Stomach smooth muscle (tissue), 2 donors: ENCODE measurements at regions not wholly inside any gene's neighbourhood (a gene's known extent, or its start where the extent isn't known, plus 50 kb on each side); places are given as distances from the start of the nearest gene placed in this dataset.

ENCODE experiments used
- H3K27ac ChIP-seq: one replicate; pipeline ENCODE4 v1.7.0; 2013; ENCODE audit warnings: mild to moderate bottlenecking, low read length, inconsistent platforms
- H3K27me3 ChIP-seq, 2 donors: one replicate each; pipeline ENCODE4 v1.7.0; 2013; ENCODE audit warnings: low read length in 2 of 2; ENCODE audit not compliant: insufficient read depth in 2 of 2, control insufficient read depth in 1 of 2
- H3K36me3 ChIP-seq, 2 donors: one replicate each; pipeline ENCODE4 v1.7.0; 2013; ENCODE audit warnings: low read length in 2 of 2; ENCODE audit not compliant: control insufficient read depth in 2 of 2, insufficient read depth in 2 of 2
- H3K4me1 ChIP-seq: one replicate; pipeline ENCODE4 v1.7.0; 2013; ENCODE audit warnings: low read length; ENCODE audit not compliant: control insufficient read depth, insufficient read depth
- H3K4me3 ChIP-seq, 2 donors: one replicate each; pipeline ENCODE4 v1.7.0; 2013; ENCODE audit warnings: low read length in 2 of 2
- H3K9ac ChIP-seq, 2 donors: one replicate each; pipeline ENCODE4 v1.7.0; 2013; ENCODE audit warnings: low read length in 2 of 2, mild to moderate bottlenecking in 1 of 2
- H3K9me3 ChIP-seq, 2 donors: one replicate each; pipeline ENCODE4 v1.7.0; 2013; ENCODE audit warnings: low read length in 2 of 2; ENCODE audit not compliant: control insufficient read depth in 2 of 2
- donor health status: healthy.
- donor health status: Pancreatic carcinoma.

DNA sequence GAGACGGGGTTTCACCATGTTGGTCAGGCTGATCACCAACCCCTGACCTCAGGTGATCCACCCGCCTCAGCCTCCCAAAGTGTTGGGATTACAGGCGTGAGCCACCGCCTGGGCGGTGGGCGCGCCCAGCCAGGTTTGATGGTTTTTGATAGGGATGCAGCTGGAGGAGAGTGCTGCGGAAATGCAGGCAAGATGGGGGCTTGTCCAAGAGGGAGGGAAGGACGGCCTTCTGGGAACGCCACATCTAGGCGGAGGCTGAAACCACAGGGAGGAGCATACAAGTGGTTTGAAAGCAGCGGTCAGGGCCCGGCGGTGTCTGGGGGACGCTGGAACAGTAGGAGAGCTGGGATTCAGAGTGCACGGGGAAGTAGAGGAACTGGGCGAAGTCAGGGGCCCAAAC is 134.6 kb downstream of the VRK1 start:
- Histone ChIP-seq H3K9me3 (no peaks in the 10 kb centered on the region), H3K27me3 (peaks cover 0 to 2% of the 10 kb centered on the region in 2 donors), H3K36me3 (no peaks in the 10 kb centered on the region), H3K9ac (no peak overlapping the region), H3K4me3 (no peak overlapping the region), H3K4me1 (no peaks in the 10 kb centered on the region), H3K27ac (no peak overlapping the region)

- H3K9ac ChIP-seq = no peak overlapping the region
- no peaks in the 10 kb centered on the region for H3K36me3 ChIP-seq
- H3K27ac ChIP-seq = no peak overlapping the region
- H3K4me1 ChIP-seq = no peaks in the 10 kb centered on the region
- H3K27me3 ChIP-seq = peaks cover 0 to 2% of the 10 kb centered on the region in 2 donors
- H3K9me3 ChIP-seq = peaks cover 0 to 2% of the 10 kb centered on the region in 2 donors
- no peak overlapping the region for H3K4me3 ChIP-seq
Measured at GRCh38 chr14:96934638-96935330, 137.6 kb downstream of the VRK1 start.

- no peaks in the 10 kb centered on the region for H3K4me1 ChIP-seq
- H3K36me3 ChIP-seq = no peaks in the 10 kb centered on the region
- H3K9me3 ChIP-seq = peaks cover 0 to 2% of the 10 kb centered on the region in 2 donors
- no peak overlapping the region for H3K4me3 ChIP-seq
- H3K9ac ChIP-seq = no peak overlapping the region
- H3K27me3 ChIP-seq = peaks cover 0 to 2% of the 10 kb centered on the region in 2 donors
- H3K27ac ChIP-seq = no peak overlapping the region
Measured at GRCh38 chr14:96938946-96939345, 141.8 kb downstream of the VRK1 start.

DNA sequence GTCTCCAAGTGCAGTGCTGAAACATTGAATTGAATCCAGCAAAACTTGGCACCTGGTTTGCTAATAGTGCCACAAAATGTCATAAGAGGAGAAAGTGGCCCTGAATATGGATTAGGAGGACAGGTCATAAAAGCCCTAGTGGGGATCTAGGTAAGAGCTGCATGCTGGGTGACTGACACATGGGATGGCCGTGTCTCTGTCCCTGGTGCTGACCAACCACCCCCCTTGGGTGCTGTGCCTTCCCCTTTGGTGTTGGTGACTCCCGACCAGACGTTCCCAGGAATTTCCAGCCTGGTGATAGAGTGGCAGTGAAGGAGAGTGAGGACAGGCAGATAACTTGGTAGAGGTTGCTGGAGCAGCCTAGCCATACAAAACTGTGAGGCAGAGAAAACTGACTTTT is 142.8 kb downstream of the VRK1 start:
- Histone ChIP-seq H3K27ac (no peak overlapping the region), H3K9ac (no peak overlapping the region), H3K4me3 (no peak overlapping the region), H3K4me1 (no peaks in the 10 kb centered on the region), H3K36me3 (no peaks in the 10 kb centered on the region), H3K9me3 (peaks cover 0 to 2% of the 10 kb centered on the region in 2 donors), H3K27me3 (peaks cover 0 to 2% of the 10 kb centered on the region in 2 donors)

DNA sequence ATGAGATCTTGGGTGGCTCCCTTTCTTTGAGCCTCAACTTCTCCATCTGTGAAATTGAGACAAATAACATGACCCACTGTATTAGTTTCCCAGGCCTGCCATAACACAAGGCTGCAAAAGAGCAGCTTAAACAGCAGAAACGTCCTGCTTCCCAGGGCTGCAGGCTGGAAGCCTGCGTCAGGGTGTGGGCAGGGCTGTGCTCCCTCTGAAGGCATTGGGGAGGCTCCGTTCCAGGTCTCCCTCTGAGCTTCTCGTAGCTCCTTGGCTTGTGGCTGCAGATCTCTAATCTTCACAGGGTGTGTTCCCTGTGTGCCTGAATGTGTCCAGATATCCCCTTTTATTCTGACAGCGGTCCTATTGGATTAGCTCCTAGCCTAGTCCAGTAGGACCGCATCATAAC is 147.1 kb downstream of the VRK1 start:
- no peaks in the 10 kb centered on the region for H3K9me3 ChIP-seq
- H3K27ac ChIP-seq = no peak overlapping the region
- no peak overlapping the region for H3K4me3 ChIP-seq
- no peaks in the 10 kb centered on the region for H3K27me3 ChIP-seq
- no peak overlapping the region for H3K9ac ChIP-seq
- H3K36me3 ChIP-seq = no peaks in the 10 kb centered on the region
- H3K4me1 ChIP-seq = no peaks in the 10 kb centered on the region

GRCh38 chr14:96945721-96946120 is 148.5 kb downstream of the VRK1 start:
- no peak overlapping the region for H3K4me3 ChIP-seq
- no peaks in the 10 kb centered on the region for H3K4me1 ChIP-seq
- H3K27ac ChIP-seq = no peak overlapping the region
- H3K36me3 ChIP-seq = no peaks in the 10 kb centered on the region
- no peak overlapping the region for H3K9ac ChIP-seq
- no peaks in the 10 kb centered on the region for H3K27me3 ChIP-seq
- H3K9me3 ChIP-seq = no peaks in the 10 kb centered on the region

- Histone ChIP-seq H3K4me3 (no peak overlapping the region), H3K27me3 (no peaks in the 10 kb centered on the region), H3K9ac (no peak overlapping the region), H3K4me1 (no peaks in the 10 kb centered on the region), H3K27ac (no peak overlapping the region), H3K9me3 (no peaks in the 10 kb centered on the region), H3K36me3 (no peaks in the 10 kb centered on the region)
Measured at GRCh38 chr14:96949594-96949993, 152.4 kb downstream of the VRK1 start.

- Histone ChIP-seq H3K4me1 (no peaks in the 10 kb centered on the region), H3K9me3 (no peaks in the 10 kb centered on the region), H3K9ac (no peak overlapping the region), H3K27ac (no peak overlapping the region), H3K27me3 (no peaks in the 10 kb centered on the region), H3K4me3 (no peak overlapping the region), H3K36me3 (no peaks in the 10 kb centered on the region)
Measured at GRCh38 chr14:96951511-96951910, 154.3 kb downstream of the VRK1 start.

- no peak overlapping the region for H3K4me3 ChIP-seq
- no peaks in the 10 kb centered on the region for H3K9me3 ChIP-seq
- no peak overlapping the region for H3K27ac ChIP-seq
Measured at GRCh38 chr14:96953087-96953874, 156.1 kb downstream of the VRK1 start.

GRCh38 chr14:96953875-96954185 is 156.6 kb downstream of the VRK1 start:
- Histone ChIP-seq H3K9ac (no peak overlapping the region), H3K27me3 (peaks cover 0 to 4% of the 10 kb centered on the region in 2 donors), H3K36me3 (no peaks in the 10 kb centered on the region), H3K9me3 (no peaks in the 10 kb centered on the region), H3K27ac (no peak overlapping the region), H3K4me3 (no peak overlapping the region), H3K4me1 (no peaks in the 10 kb centered on the region)

More at GRCh38 chr14:96953087-96953874, 156.1 kb downstream of the VRK1 start:
- H3K36me3 ChIP-seq = no peaks in the 10 kb centered on the region
- H3K27me3 ChIP-seq = peaks cover 0 to 3% of the 10 kb centered on the region in 2 donors
- H3K4me1 ChIP-seq = no peaks in the 10 kb centered on the region
- no peak overlapping the region for H3K9ac ChIP-seq
